Dedifferentiated amniotic fluid mesenchymal stem cell (primary cell): ENCODE measurements at regions not wholly inside any gene's neighbourhood (a gene's known extent, or its start where the extent isn't known, plus 50 kb on each side); places are given as distances from the start of the nearest gene placed in this dataset.

Source experiments
- DNase-seq: peaks from one replicate; pipeline ENCODE4 v3.0.0-alpha.2; 2016; ENCODE audit errors: extremely low spot score

DNA sequence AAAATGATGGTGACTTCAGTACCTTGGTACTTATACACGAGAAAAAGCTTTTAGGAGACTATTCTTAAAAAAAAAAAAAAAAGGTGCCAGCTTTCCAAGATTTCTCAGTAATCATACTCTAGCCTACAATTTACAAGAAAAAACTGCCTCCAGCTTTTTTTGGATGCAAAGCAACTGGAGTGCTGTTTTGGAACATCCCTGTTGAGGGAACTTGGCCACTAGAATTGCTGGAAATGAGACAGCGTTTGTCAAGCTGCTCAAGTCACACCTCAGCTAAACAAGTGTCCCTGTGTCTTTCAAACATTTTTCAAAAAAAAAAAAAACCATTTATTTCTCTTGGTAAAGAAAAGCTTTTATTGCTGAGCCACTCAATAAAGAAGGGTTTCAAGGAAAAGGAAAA, 413.1 kb upstream of the ARGLU1 start:
- DNase-seq: no peak

GRCh38 chr13:106967391-106967790, 399.5 kb upstream of the ARGLU1 start:
- DNase-seq: no peak

- no peak for DNase-seq
These were observed 395.2 kb upstream of the ARGLU1 start for GRCh38 chr13:106963151-106963550.

- DNase-seq: no peak
These were observed 393.7 kb upstream of the ARGLU1 start for GRCh38 chr13:106961651-106962050.

DNA sequence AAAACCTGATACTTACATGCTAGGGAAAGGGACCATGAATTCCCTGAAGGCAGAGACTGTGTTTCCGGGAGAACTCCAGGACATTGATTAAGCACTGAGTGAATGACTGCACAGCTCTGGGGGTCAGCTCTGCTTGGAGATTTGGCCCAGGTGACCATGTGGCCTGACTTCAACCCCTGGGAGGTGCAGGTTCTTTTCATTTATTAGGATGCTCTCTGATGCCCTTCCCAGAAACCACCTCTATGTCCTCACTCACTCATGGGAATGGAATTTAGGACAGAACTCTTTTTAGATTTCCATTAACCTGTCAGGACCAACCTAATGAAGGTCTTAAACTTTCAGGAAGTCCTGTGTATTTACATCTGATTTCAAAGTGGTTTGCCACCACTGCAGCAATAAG, 393.3 kb upstream of the ARGLU1 start:
- DNase-seq: no peak

DNA sequence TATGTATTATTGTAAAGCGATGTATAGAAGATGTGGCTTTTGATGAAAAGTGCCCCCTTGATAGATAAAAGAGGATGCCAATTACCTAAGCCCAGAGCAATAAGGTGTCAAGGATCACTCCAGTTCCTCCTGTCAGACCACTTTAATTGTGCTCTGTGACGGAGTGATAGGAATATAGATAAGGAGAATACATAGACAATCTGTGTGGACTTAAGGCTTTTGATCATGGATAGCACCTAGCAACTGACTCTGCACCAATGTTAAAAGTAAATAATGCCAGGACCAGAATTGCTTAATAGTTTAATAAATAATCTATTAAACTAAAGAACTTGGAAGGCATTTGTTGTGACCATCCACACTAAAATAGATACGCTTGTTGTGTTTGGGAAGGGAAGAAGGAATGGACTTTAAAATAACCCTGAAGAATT, 390.7 kb upstream of the ARGLU1 start:
- no peak for DNase-seq

DNA sequence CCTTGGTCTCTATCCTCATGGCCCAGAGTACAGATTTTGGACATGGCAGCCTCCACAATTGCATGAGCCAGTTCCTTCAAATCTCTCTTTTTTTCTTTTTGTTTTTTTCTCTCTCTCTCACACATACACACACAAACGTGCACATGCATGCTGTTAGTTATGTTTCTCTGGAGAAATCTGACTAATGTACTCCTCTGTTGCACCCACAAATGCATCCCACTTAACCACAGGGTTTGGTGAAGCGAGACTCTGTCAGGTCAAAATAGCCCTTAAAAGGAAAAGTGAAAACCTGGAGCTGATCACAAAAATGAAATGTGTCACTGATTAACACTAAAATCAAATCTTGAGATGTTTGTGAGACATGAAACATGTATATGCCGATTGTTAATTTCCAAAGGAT, 374.6 kb upstream of the ARGLU1 start:
- DNase-seq: no peak

- no peak for DNase-seq
These were observed 373.8 kb upstream of the ARGLU1 start for GRCh38 chr13:106941779-106942178.

DNA sequence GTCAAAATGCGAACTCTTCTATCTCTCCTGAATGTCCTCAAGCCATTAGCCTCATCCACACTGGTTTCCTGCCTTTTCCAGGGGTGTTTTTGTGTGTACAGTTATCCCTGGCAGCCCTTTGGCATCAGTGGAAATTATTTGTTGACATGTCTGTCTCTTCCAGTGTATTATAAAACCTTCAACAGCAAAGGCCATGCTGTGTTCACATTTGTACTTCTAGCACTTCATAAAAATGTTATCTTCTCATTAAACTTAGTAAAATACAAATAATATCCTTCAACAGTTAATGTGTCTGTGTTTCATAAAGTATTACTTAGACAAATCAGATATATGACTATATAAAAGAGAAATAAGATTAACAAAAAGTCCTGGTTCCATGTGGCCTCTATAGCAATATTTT, 359.5 kb upstream of the ARGLU1 start:
- DNase-seq: no peak

- no peak for DNase-seq
These were observed 354.4 kb upstream of the ARGLU1 start for GRCh38 chr13:106922384-106922783.

DNA sequence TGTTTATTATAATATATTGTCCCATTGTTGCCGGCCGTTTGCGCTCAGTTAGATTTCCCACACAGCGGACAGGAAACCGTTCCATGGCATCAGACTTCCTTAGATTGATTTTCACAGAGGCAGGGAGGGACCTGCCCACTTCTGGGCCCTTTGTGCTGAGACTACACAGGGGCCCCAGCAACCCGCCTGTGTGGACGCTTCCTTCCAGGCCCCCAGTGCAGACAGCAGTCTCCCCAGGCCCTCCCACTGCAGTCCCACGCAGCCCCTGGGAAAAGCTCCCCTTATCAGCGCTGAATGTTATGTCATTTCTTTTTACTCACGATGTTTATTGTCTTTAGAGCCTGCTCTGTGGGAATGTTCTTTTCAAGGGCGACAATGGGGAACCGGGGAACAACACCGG, 351.7 kb upstream of the ARGLU1 start:
- no peak for DNase-seq

GRCh38 chr13:106919133-106919532, 351.2 kb upstream of the ARGLU1 start:
- no peak for DNase-seq

- no peak for DNase-seq
These were observed 350.6 kb upstream of the ARGLU1 start for GRCh38 chr13:106918557-106918860.

DNA sequence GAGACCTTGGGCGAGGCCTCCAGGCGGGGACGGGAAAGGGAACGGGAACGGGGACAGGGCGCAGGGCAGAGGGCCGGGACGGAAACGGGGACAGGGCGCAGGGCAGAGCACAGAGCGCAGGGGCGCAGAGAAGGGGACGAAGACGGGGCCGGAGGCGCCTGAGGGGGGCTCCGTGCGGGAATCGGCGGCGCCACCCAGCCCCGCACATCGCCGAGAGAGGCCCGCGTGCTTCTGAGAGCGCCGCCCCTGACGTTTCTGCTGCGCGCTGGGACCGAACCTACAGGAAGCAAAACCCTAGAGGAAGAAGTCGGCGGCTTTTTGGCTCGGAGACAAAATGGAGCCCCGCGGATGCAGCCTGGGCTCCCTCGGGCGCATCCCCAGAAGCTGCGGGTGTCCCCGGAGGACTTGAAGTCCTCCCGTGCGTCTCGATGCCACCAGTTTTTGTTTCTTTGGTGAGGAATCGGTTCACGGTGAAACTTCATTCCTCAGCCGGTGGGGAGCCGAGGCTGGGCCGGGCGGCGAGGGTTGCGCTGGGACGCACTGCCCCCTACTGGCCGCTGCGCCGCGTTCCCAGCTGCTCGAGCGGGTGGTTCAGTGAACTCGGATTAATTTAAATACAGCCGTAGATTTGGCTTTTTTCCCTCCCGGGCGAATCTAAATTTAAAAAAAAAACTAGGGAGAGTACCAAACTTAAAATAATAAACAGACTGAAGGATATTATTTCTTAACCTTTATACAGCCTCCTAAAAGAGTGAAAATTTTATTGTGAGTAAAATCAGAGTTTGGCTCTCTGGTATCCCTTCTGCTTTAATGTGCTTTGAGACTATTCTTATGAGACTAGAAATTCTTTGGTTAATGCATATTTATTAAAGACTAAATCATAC, 350.0 kb upstream of the ARGLU1 start:
- peak; percentile 63 for DNase-seq

GRCh38 chr13:106917024-106917571, 349.2 kb upstream of the ARGLU1 start:
- DNase-seq: no peak

GRCh38 chr13:106916329-106916976, 348.5 kb upstream of the ARGLU1 start:
- DNase-seq: no peak

DNA sequence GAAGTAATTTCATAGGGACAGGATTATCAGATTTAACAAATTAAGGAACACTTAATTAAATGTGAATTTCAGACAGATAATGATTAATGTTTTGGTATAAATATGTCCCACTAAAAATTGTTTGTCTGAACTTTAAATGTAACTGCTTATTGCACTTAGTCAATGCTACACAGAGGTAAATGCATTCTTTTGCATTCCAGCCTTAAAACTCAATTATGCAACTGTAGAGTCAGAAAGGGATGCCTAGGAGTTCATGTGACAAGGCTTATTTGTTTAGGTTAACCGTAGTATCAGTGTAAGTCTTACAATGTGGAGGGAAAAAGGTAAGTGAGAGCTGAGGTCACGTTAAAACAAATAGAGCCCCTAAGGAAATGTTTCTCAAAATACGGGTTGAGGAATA, 347.2 kb upstream of the ARGLU1 start:
- no peak for DNase-seq

DNA sequence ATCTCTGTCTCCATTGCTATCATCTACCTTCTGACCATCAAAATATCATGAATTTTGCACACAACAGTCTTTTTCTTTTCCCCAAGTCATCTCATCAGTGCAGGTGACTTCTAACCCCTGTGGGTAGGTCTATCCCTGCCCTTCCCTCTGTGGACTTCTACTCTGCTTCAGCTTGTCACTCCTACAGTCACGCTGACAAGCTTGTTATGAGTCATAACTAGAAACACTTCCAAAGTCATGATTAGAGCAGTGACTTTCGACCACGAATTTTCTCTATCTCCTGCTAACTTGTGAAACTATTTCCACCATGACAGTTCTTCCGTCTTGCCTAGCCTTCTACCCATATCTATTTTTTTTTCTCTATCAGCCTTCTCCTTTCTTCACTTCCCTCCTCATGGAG, 343.7 kb upstream of the ARGLU1 start:
- no peak for DNase-seq

- no peak for DNase-seq
These were observed 343.1 kb upstream of the ARGLU1 start for GRCh38 chr13:106911020-106911419.

DNA sequence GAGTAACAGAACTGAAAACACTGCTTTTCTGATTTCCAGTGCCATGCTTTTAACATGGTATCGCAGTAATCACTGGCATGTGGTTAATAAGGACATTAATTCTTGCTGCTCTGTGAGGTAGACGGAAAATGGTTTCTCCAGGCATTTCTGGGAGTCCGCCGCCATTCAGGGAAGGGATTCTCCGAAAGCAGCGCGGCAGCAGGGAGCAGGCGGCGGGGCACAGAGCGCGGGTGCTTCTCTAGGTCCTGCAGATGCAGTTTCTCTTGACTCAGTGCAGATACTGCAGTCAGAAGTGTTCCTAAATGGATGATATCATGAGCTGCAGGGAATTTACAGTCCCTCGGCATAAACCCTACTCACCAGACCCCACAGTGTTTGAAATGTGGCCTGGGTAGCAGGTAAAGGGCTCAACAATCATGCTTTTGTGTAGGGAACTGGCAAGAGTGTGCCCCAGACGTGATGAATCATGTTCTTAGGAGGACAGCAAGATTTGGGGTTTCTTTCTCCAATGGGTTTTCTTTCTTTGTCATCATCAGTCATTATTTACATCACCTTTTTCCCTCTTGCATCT, 338.6 kb upstream of the ARGLU1 start:
- no peak for DNase-seq

DNA sequence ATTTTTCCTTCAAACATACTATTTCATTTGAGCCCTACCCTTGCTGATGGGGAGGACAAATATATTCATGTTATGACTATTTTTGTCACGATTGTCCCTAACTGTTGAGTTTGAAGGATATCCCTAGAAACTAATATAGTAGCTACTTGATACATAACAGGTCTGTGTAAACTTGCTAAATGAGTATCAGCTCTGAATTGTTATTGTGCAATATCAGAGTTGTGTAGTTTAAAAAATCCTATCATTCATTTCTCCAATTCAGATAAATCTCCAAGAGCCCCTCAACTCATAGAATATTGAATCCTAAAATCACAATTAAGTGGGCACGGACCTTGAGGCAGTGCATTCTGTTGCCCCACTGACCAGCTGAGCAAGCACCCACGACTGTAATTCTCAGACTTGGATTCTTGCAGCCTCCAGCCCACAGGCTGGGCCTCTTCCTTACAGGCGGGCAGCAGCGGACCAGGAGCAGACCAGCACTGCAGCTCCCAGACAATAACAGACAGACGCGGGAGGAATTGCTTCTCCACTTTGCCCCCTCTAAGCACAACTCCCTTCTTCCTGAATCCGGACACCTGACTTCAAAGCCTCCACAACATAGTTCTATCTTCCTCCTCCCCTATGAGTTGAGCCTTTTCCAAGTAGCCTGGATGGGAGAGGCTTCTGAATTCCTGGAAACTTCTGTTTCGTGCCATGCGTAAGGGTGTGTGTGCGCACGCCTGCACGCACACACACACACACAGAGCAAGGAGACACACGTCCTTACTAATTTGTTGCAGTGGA, 337.6 kb upstream of the ARGLU1 start:
- no peak for DNase-seq

GRCh38 chr13:106899442-106899841, 331.5 kb upstream of the ARGLU1 start:
- DNase-seq: no peak
